GM12878 (cell line): ENCODE measurements at regions not wholly inside any gene's neighbourhood (a gene's known extent, or its start where the extent isn't known, plus 50 kb on each side); places are given as distances from the start of the nearest gene placed in this dataset.

Source experiments
- ATAC-seq: fragments of 200-7000 bp; cut with Tn5 transposase; 3 replicates; pipeline ENCODE4 v1.9.1; 2020; ENCODE audit warnings: mild to moderate bottlenecking, moderate library complexity
- BruUV-seq: library from RNA; stranded (reverse); fragments of 400-500 nt; replicated peaks from 2 replicates; lab custom pipeline; 2021; lab: Mats Ljungman, UMichigan
- CTCF ChIA-PET: fragments of 300-600 bp; sonication (Branson Sonifier 250); formaldehyde crosslinking; extraction: SDS; loops from one replicate; lab custom pipeline; 2021; ENCODE audit warnings: inconsistent platforms; lab: Yijun Ruan, JAX
- POLR2A ChIA-PET: fragments of 350-600 bp; formaldehyde crosslinking; extraction: SDS; loops from one replicate; lab custom pipeline; 2021; ENCODE audit warnings: inconsistent platforms; lab: Charles Lee
- RAD21 ChIA-PET: fragments of 300-600 bp; sonication (Branson Sonifier 250); formaldehyde crosslinking; loops from one replicate; lab custom pipeline; 2023; ENCODE audit warnings: antibody characterized with exemption; ENCODE audit not compliant: unreplicated experiment; lab: Charles Lee
- SMC1A ChIA-PET: fragments of 300-600 bp; sonication (Branson Sonifier 250); formaldehyde crosslinking; loops from one replicate; lab custom pipeline; 2023; ENCODE audit not compliant: unreplicated experiment, uncharacterized antibody; lab: Charles Lee
- DNase-seq: peaks from one replicate; pipeline ENCODE4 v3.0.0-alpha.2; 2011; ENCODE audit warnings: low read depth, low spot score
- FAIRE-seq: peaks from 3 replicates; lab custom pipeline; 2011; peaks lifted over from hg19 to GRCh38; lab: Jason Lieb, UNC
- H2AFZ ChIP-seq: 2 replicates; pipeline ENCODE4 v1.6.0; 2011; ENCODE audit warnings: low read depth, low read length, control low read depth; ENCODE audit not compliant: control insufficient read depth
- H3K27ac ChIP-seq: 2 replicates; pipeline ENCODE4 v1.5.1; 2011; ENCODE audit warnings: control low read depth; ENCODE audit not compliant: control insufficient read depth, insufficient read depth
- H3K27me3 ChIP-seq, 2 experiments: replicated peaks in 1 of 2; 2 replicates each; pipeline versions ENCODE4 v1.6.0 to v1.6.1; 2011; ENCODE audit warnings: low read length in 1 of 2; ENCODE audit not compliant: control insufficient read depth in 2 of 2, insufficient read depth in 2 of 2
- H3K36me3 ChIP-seq, 2 experiments: 2 replicates each; pipeline ENCODE4 v1.5.1; 2011; ENCODE audit warnings: low read length in 1 of 2; ENCODE audit not compliant: control insufficient read depth in 2 of 2, insufficient read depth in 2 of 2
- H3K4me1 ChIP-seq: 2 replicates; pipeline ENCODE4 v1.6.1; 2011; ENCODE audit warnings: mild to moderate bottlenecking, low read length, moderate library complexity, mixed read lengths; ENCODE audit not compliant: control insufficient read depth, insufficient read depth
- H3K4me2 ChIP-seq: 2 replicates; pipeline ENCODE4 v1.6.0; 2011; ENCODE audit warnings: control low read depth; ENCODE audit not compliant: control insufficient read depth, insufficient read depth
- H3K4me3 ChIP-seq: fragments of 200-600 bp; sonication (generic); 2 replicates; pipeline ENCODE4 v1.5.1; 2016
- H3K79me2 ChIP-seq: 2 replicates; pipeline ENCODE4 v1.6.0; 2011; ENCODE audit warnings: low read length; ENCODE audit not compliant: control insufficient read depth, insufficient read depth
- H3K9ac ChIP-seq: 2 replicates; pipeline ENCODE4 v1.8.0; 2011; ENCODE audit warnings: low read length, control low read depth, mixed read lengths; ENCODE audit not compliant: control insufficient read depth, insufficient read depth
- H3K9me3 ChIP-seq: replicated peaks from 3 replicates; pipeline ENCODE4 v1.5.1; 2011; ENCODE audit warnings: mild to moderate bottlenecking, low read length; ENCODE audit not compliant: control insufficient read depth, insufficient read depth
- H4K20me1 ChIP-seq: 2 replicates; pipeline ENCODE4 v1.6.0; 2011; ENCODE audit not compliant: control insufficient read depth, insufficient read depth
- ATF3 ChIP-seq: IDR thresholded peaks from 2 replicates; pipeline ENCODE4 v1.6.1; 2011; ENCODE audit warnings: low read depth, mild to moderate bottlenecking, low read length, moderate library complexity, borderline replicate concordance; ENCODE audit errors: extremely low read depth
- CBX3 ChIP-seq: fragments of 200-600 bp; sonication (generic); IDR thresholded peaks from 2 replicates; pipeline ENCODE4 v1.6.1; 2016; ENCODE audit warnings: low read depth, borderline replicate concordance
- CTCF ChIP-seq, 3 experiments: IDR thresholded peaks in 2 of 3; conservative IDR thresholded peaks in 1 of 3; 2 replicates each; pipeline ENCODE4 v1.5.1; 2011; ENCODE audit warnings: low read depth in 3 of 3, low read length in 3 of 3, mild to moderate bottlenecking in 3 of 3, control low read depth in 2 of 3, moderate library complexity in 2 of 3, inconsistent platforms in 1 of 3, mixed read lengths in 1 of 3; ENCODE audit not compliant: control insufficient read depth in 2 of 3, insufficient read depth in 1 of 3; ENCODE audit errors: extremely low read depth in 1 of 3
- FOXK2 ChIP-seq: fragments of 450-650 bp; IDR thresholded peaks from 2 replicates; pipeline ENCODE4 v1.6.1; 2017; ENCODE audit warnings: mild to moderate bottlenecking, moderate library complexity
- HCFC1 ChIP-seq: fragments of 150-350 bp; IDR thresholded peaks from 2 replicates; pipeline ENCODE4 v1.6.1; 2014; ENCODE audit warnings: low read length
- LARP7 ChIP-seq: fragments of 450-650 bp; IDR thresholded peaks from 2 replicates; pipeline ENCODE4 v1.6.1; 2017; ENCODE audit warnings: mild to moderate bottlenecking
- POU2F2 ChIP-seq: IDR thresholded peaks from 3 replicates; pipeline ENCODE4 v1.6.1; 2011; ENCODE audit warnings: low read depth, mild to moderate bottlenecking, low read length, borderline replicate concordance
- SP1 ChIP-seq: IDR thresholded peaks from one replicate; pipeline ENCODE4 v1.6.1; 2011; ENCODE audit warnings: low read depth, low read length
- SREBF2 ChIP-seq: IDR thresholded peaks from 2 replicates; pipeline ENCODE4 v1.6.1; 2012; ENCODE audit warnings: mild to moderate bottlenecking, low read length
- ZSCAN29 ChIP-seq: fragments of 450-650 bp; IDR thresholded peaks from 2 replicates; pipeline ENCODE4 v1.6.1; 2017; ENCODE audit warnings: mild to moderate bottlenecking, moderate library complexity
- ZZZ3 ChIP-seq: IDR thresholded peaks from 2 replicates; pipeline ENCODE4 v1.6.1; 2011; ENCODE audit warnings: low read depth; ENCODE audit not compliant: control insufficient read depth, insufficient read length
- WGBS: methylation state at CpG from one replicate; pipeline ENCODE4 v1.1.6; 2016; ENCODE audit warnings: low lambda C conversion rate; ENCODE audit not compliant: insufficient replicate concordance, insufficient coverage; ENCODE audit errors: missing lambda C conversion rate; 5-methylcytosine and 5-hydroxymethylcytosine counted together
- in situ Hi-C: fragments of 300-500 bp; cut with MboI; formaldehyde crosslinking; loops from 9 replicates; pipeline ENCODE4 v1.14.3; 2018; ENCODE audit warnings: mixed read lengths
- intact Hi-C: fragments of 100-400 bp; cut with micrococcal nuclease; formaldehyde crosslinking; loops from one replicate; pipeline ENCODE4 v1.14.2; 2022; ENCODE audit not compliant: unreplicated experiment
- TF ChIP-seq, protein P1 (sequence below): IDR thresholded peaks from 2 replicates; pipeline ENCODE4 v1.6.1; 2012; ENCODE audit warnings: low read length, inconsistent platforms

- TF ChIP-seq LARP7 (no peak), HCFC1 (no peak)
These were observed 392.0 kb upstream of the SGCD start (continued) for GRCh38 chr5:155934964-155935363.

GRCh38 chr5:155935723-155936122 lies 391.2 kb upstream of the SGCD start:
- no peaks in the 10 kb centered on the region for H3K9me3 ChIP-seq
- TF ChIP-seq ATF3 (no peak), POU2F2 (no peak), SREBF2 (no peak), ZSCAN29 (no peak), ZZZ3 (no peak), CBX3 (no peak), CTCF (IDR thresholded peaks at IDR 0.05 in 2 of 3, conservative IDR thresholded peaks at IDR 0.05 in 1 of 3; ENCODE audit: control insufficient read depth in 2 of 3, extremely low read depth in 1 of 3, insufficient read depth in 1 of 3, low read depth in 3 of 3, low read length in 3 of 3) (no peak), SP1 (no peak), FOXK2 (no peak), HCFC1 (no peak)
- TF ChIP-seq, protein P1, sequence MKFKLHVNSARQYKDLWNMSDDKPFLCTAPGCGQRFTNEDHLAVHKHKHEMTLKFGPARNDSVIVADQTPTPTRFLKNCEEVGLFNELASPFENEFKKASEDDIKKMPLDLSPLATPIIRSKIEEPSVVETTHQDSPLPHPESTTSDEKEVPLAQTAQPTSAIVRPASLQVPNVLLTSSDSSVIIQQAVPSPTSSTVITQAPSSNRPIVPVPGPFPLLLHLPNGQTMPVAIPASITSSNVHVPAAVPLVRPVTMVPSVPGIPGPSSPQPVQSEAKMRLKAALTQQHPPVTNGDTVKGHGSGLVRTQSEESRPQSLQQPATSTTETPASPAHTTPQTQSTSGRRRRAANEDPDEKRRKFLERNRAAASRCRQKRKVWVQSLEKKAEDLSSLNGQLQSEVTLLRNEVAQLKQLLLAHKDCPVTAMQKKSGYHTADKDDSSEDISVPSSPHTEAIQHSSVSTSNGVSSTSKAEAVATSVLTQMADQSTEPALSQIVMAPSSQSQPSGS = no peak
- ChIA-PET POLR2A (no interaction called here), RAD21 (no interaction called here), CTCF (no interaction called here), SMC1A (no interaction called here)
- no peak overlapping the region for H3K4me2 ChIP-seq
- in situ Hi-C loops = no loop called here
- H3K79me2 ChIP-seq = no peaks in the 10 kb centered on the region
- H4K20me1 ChIP-seq = no peaks in the 10 kb centered on the region
- no peak overlapping the region for H3K9ac ChIP-seq
- H3K4me1 ChIP-seq = no peaks in the 10 kb centered on the region
- no peak overlapping the region for H3K4me3 ChIP-seq
- ATAC-seq (no peak), FAIRE-seq (no peak), DNase-seq (no peak)
- H3K27ac ChIP-seq = no peak overlapping the region
- H3K36me3 ChIP-seq = no peaks in the 10 kb centered on the region
- intact Hi-C loops = no loop called here
- WGBS = 21% methylated on average over 5 of the region's 6 CpGs
- no TSS peak for BruUV-seq
- H2AFZ ChIP-seq = no peak overlapping the region
- H3K27me3 ChIP-seq = no peaks in the 10 kb centered on the region; a peak in 3 of 4 replicates
